CD14-positive monocyte (primary cell): ENCODE measurements at regions not wholly inside any gene's neighbourhood (a gene's known extent, or its start where the extent isn't known, plus 50 kb on each side); places are given as distances from the start of the nearest gene placed in this dataset.
"Not testable (repeated sequence)": the region's sequence is repeated elsewhere in the genome, so short reads cannot be mapped to it uniquely, and the experiment has no call there.

Source experiments
- DNase-seq, 3 donors: peaks; one replicate each; pipeline ENCODE4 v3.0.0-alpha.2; 2011 to 2022
- H2AFZ ChIP-seq: 2 replicates; pipeline ENCODE4 v1.6.0; 2012; ENCODE audit warnings: mild to moderate bottlenecking, low read depth, low read length, inconsistent platforms; ENCODE audit not compliant: insufficient read depth, poor library complexity, severe bottlenecking
- H3K27ac ChIP-seq, 2 donors: 1 replicate in 1 of 2; 2 replicates in 1 of 2; pipeline ENCODE4 v1.5.1; 2012 to 2013; ENCODE audit warnings: low read length in 2 of 2, control low read depth in 1 of 2, inconsistent platforms in 1 of 2, low read depth in 1 of 2, mild to moderate bottlenecking in 1 of 2
- H3K27me3 ChIP-seq, 2 donors: one replicate each; pipeline versions ENCODE4 v1.6.0 to v1.6.1; 2011 to 2013; ENCODE audit warnings: low read length in 2 of 2; ENCODE audit not compliant: control insufficient read depth in 2 of 2, insufficient read depth in 2 of 2
- H3K36me3 ChIP-seq, 2 donors: replicated peaks in 1 of 2; 1 replicate in 1 of 2; 2 replicates in 1 of 2; pipeline versions ENCODE4 v1.5.1 to v1.6.1; 2012 to 2013; ENCODE audit warnings: low read length in 2 of 2, control low read depth in 1 of 2, inconsistent platforms in 1 of 2, mild to moderate bottlenecking in 1 of 2; ENCODE audit not compliant: insufficient read depth in 2 of 2, control insufficient read depth in 1 of 2
- H3K4me1 ChIP-seq, 2 donors: 1 replicate in 1 of 2; 2 replicates in 1 of 2; pipeline versions ENCODE4 v1.5.1 to v1.6.1; 2012 to 2013; ENCODE audit warnings: low read length in 2 of 2, control low read depth in 1 of 2, inconsistent platforms in 1 of 2, mild to moderate bottlenecking in 1 of 2, moderate library complexity in 1 of 2; ENCODE audit not compliant: insufficient read depth in 2 of 2, control insufficient read depth in 1 of 2
- H3K4me2 ChIP-seq: replicated peaks from 2 replicates; pipeline ENCODE3; 2012; ENCODE audit warnings: low read length, moderate library complexity, mild to moderate bottlenecking; ENCODE audit not compliant: poor library complexity, severe bottlenecking; ENCODE audit errors: extremely low read depth
- H3K4me3 ChIP-seq, 3 experiments: fragments of 200-600 bp in 1 of 3; sonication (generic) in 1 of 3; replicated peaks in 1 of 3; 1 replicate in 2 of 3; 2 replicates in 1 of 3; pipeline ENCODE4 v1.5.1; 2011 to 2013; ENCODE audit warnings: low read length in 3 of 3, mild to moderate bottlenecking in 3 of 3, control low read depth in 2 of 3, low read depth in 2 of 3, inconsistent platforms in 1 of 3, moderate library complexity in 1 of 3
- H3K79me2 ChIP-seq: 2 replicates; pipeline ENCODE4 v1.6.0; 2012; ENCODE audit warnings: mild to moderate bottlenecking, control low read depth, inconsistent platforms, low read length, moderate library complexity; ENCODE audit not compliant: insufficient read depth
- H3K9ac ChIP-seq: 2 replicates; pipeline ENCODE4 v1.6.0; 2017; ENCODE audit warnings: low read length, mild to moderate bottlenecking; ENCODE audit not compliant: insufficient read depth, poor library complexity, severe bottlenecking
- H3K9me3 ChIP-seq, 2 donors: replicated peaks in 1 of 2; 1 replicate in 1 of 2; 2 replicates in 1 of 2; pipeline versions ENCODE4 v1.5.1 to v1.6.1; 2012 to 2013; ENCODE audit warnings: low read length in 2 of 2, control low read depth in 1 of 2; ENCODE audit not compliant: control insufficient read depth in 1 of 2, insufficient read depth in 1 of 2
- H4K20me1 ChIP-seq: 2 replicates; pipeline ENCODE4 v1.6.0; 2012; ENCODE audit warnings: mild to moderate bottlenecking, low read length, control low read depth, moderate library complexity; ENCODE audit not compliant: insufficient read depth
- H3K27ac Mint-ChIP-seq, 7 donors: one replicate each; pipeline ENCODE4 v1.8.0; 2020; ENCODE audit warnings: mild to moderate bottlenecking in 7 of 7, mixed read lengths in 7 of 7, moderate library complexity in 6 of 7, inconsistent platforms in 2 of 7
- H3K27me3 Mint-ChIP-seq, 3 donors: one replicate each; pipeline ENCODE4 v1.8.0; 2021 to 2022; ENCODE audit warnings: low read depth in 3 of 3, mild to moderate bottlenecking in 3 of 3, mixed read lengths in 3 of 3, moderate library complexity in 3 of 3, inconsistent platforms in 1 of 3
- H3K36me3 Mint-ChIP-seq, 2 donors: one replicate each; pipeline ENCODE4 v1.8.0; 2020; ENCODE audit warnings: mixed read lengths in 2 of 2, inconsistent platforms in 1 of 2, mild to moderate bottlenecking in 1 of 2
- H3K4me1 Mint-ChIP-seq: one replicate; pipeline ENCODE4 v1.8.0; 2020; ENCODE audit warnings: mild to moderate bottlenecking, mixed read lengths
- H3K4me3 Mint-ChIP-seq, 2 donors: one replicate each; pipeline ENCODE4 v1.8.0; 2020; ENCODE audit warnings: mild to moderate bottlenecking in 2 of 2, mixed read lengths in 2 of 2, moderate library complexity in 1 of 2
- H3K9me3 Mint-ChIP-seq, 7 donors: one replicate each; pipeline ENCODE4 v1.8.0; 2020 to 2022; ENCODE audit warnings: mixed read lengths in 7 of 7, mild to moderate bottlenecking in 6 of 7, moderate library complexity in 6 of 7, inconsistent platforms in 2 of 7
- CTCF ChIP-seq: fragments of 200-600 bp; IDR thresholded peaks from one replicate; pipeline ENCODE4 v1.8.0; 2022; ENCODE audit warnings: antibody characterized with exemption, mild to moderate bottlenecking
- WGBS: methylation state at CpG from one replicate; pipeline ENCODE4 v1.1.5; 2013; ENCODE audit warnings: missing lambda C conversion rate; ENCODE audit not compliant: insufficient coverage; 5-methylcytosine and 5-hydroxymethylcytosine counted together
- intact Hi-C, 2 donors: fragments of 100-400 bp; cut with micrococcal nuclease; formaldehyde crosslinking; loops; one replicate each; pipeline versions ENCODE4 v1.15.0 to v1.15.1; 2023

GRCh38 chr15:69876064-69876940 is 221.4 kb downstream of the TLE3 start:
- intact Hi-C loops: no loop called here
- Histone ChIP-seq H3K4me3 (no peak overlapping the region), H3K36me3 (no peaks in the 10 kb centered on the region), H3K27ac (no peak overlapping the region), H4K20me1 (no peaks in the 10 kb centered on the region), H3K79me2 (no peaks in the 10 kb centered on the region), H3K4me1 (no peaks in the 10 kb centered on the region), H3K27me3 (no peaks in the 10 kb centered on the region), H3K9me3 (peaks cover 6 to 11% of the 10 kb centered on the region in 2 donors), H3K4me2 (no peak overlapping the region), H3K9ac (no peak overlapping the region), H2AFZ (no peak overlapping the region)
- H3K4me3 Mint-ChIP-seq: no peak overlapping the region
- peaks cover 8 to 18% (median 13%) of the 10 kb centered on the region in 7 donors for H3K9me3 Mint-ChIP-seq
- peaks cover 2 to 14% (median 2%) of the 10 kb centered on the region in 3 donors for H3K27me3 Mint-ChIP-seq
- TF ChIP-seq CTCF: no peak
- 96% methylated on average over 30 of the region's 31 CpGs for WGBS
- no peaks in the 10 kb centered on the region for H3K36me3 Mint-ChIP-seq
- DNase-seq: no peak
- H3K27ac Mint-ChIP-seq: peak overlapping the region in 1 of 7 donors; percentile 4
- H3K4me1 Mint-ChIP-seq: peaks cover 5% of the 10 kb centered on the region

- H3K4me3 Mint-ChIP-seq, H3K27ac ChIP-seq, H3K36me3 Mint-ChIP-seq, H3K4me1 Mint-ChIP-seq, H3K79me2 ChIP-seq, H3K4me2 ChIP-seq, H4K20me1 ChIP-seq, H3K4me1 ChIP-seq, H3K27me3 ChIP-seq, H2AFZ ChIP-seq, H3K27ac Mint-ChIP-seq, H3K9me3 ChIP-seq, H3K36me3 ChIP-seq, DNase-seq, intact Hi-C loops, H3K9me3 Mint-ChIP-seq, H3K9ac ChIP-seq, H3K4me3 ChIP-seq: not testable (repeated sequence)
- peaks cover 2 to 11% (median 7%) of the 10 kb centered on the region in 3 donors for H3K27me3 Mint-ChIP-seq
- WGBS: no CpG with 5 or more reads among the region's 1 CpG
Measured at GRCh38 chr15:69879963-69880362, 217.8 kb downstream of the TLE3 start.
